ENCODE measurements at regions not wholly inside any gene's neighbourhood (a gene's known extent, or its start where the extent isn't known, plus 50 kb on each side); places are given as distances from the start of the nearest gene placed in this dataset.

- Histone ChIP-seq H4K91ac (ENCODE audit: low read depth, low read length) (no peak overlapping the region), H2BK5ac (ENCODE audit: low read depth, low read length, poor library complexity) (no peak overlapping the region), H3K79me1 (ENCODE audit: low read length) (peaks cover 8% of the 10 kb centered on the region), H3K79me2 (ENCODE audit: control insufficient read depth, insufficient read depth, low read length, poor library complexity) (no peaks in the 10 kb centered on the region), H3K18ac (ENCODE audit: low read length) (no peak overlapping the region), H2BK12ac (ENCODE audit: low read length) (no peak overlapping the region), H3K9me3 (ENCODE audit: insufficient read depth, low read depth, low read length) (no peaks in the 10 kb centered on the region), H4K12ac (ENCODE audit: low read depth, low read length) (no peak overlapping the region), H3K23ac (ENCODE audit: low read length) (no peak overlapping the region), H3K14ac (ENCODE audit: low read length) (no peak overlapping the region), H2AK5ac (ENCODE audit: low read length) (no peak overlapping the region), H3K4me2 (ENCODE audit: low read length) (no peak overlapping the region), H3K27ac (ENCODE audit: low read depth, low read length) (peak overlapping the region; percentile 21), H3K4me1 (ENCODE audit: control insufficient read depth in 1 of 2, insufficient read depth in 2 of 2, low read length in 2 of 2) (peaks cover 3 to 10% of the 10 kb centered on the region in 2 experiments), H2BK120ac (ENCODE audit: insufficient read depth, low read length, poor library complexity) (no peak overlapping the region), H3K27me3 (ENCODE audit: insufficient read depth, low read length) (no peaks in the 10 kb centered on the region), H3K4me3 (ENCODE audit: low read depth, low read length) (no peak overlapping the region), H3K4ac (ENCODE audit: low read depth, low read length) (no peak overlapping the region), H4K8ac (ENCODE audit: low read depth, low read length) (no peak overlapping the region), H2AFZ (ENCODE audit: insufficient read depth, low read length, poor library complexity) (no peak overlapping the region), H3K9ac (ENCODE audit: low read length) (no peak overlapping the region), H3K36me3 (ENCODE audit: control insufficient read depth in 1 of 2, insufficient read depth in 2 of 2, low read length in 2 of 2) (no peaks in the 10 kb centered on the region)
- WGBS (ENCODE audit: extremely low coverage, insufficient coverage, insufficient read length): no CpG with 5 or more reads among the region's 3 CpGs
- DNase-seq: peak in 1 of 2 donors; percentile 44
Measured at GRCh38 chr12:4157122-4157521, 116.4 kb upstream of the CCND2 start.

GRCh38 chr12:4156317-4156716 is 117.2 kb upstream of the CCND2 start:
- Histone ChIP-seq H3K4ac (ENCODE audit: low read depth, low read length) (no peak overlapping the region), H2AK5ac (ENCODE audit: low read length) (peak overlapping the region; percentile 5), H4K8ac (ENCODE audit: low read depth, low read length) (no peak overlapping the region), H4K12ac (ENCODE audit: low read depth, low read length) (no peak overlapping the region), H3K27ac (ENCODE audit: low read depth, low read length) (no peak overlapping the region), H3K23ac (ENCODE audit: low read length) (no peak overlapping the region), H3K9me3 (ENCODE audit: insufficient read depth, low read depth, low read length) (no peaks in the 10 kb centered on the region), H3K18ac (ENCODE audit: low read length) (no peak overlapping the region), H2BK12ac (ENCODE audit: low read length) (peak overlapping the region; percentile 23), H3K14ac (ENCODE audit: low read length) (no peak overlapping the region), H3K9ac (ENCODE audit: low read length) (no peak overlapping the region), H4K91ac (ENCODE audit: low read depth, low read length) (peak overlapping the region; percentile 32), H3K27me3 (ENCODE audit: insufficient read depth, low read length) (no peaks in the 10 kb centered on the region), H3K4me1 (ENCODE audit: control insufficient read depth in 1 of 2, insufficient read depth in 2 of 2, low read length in 2 of 2) (peaks cover 3 to 10% of the 10 kb centered on the region in 2 experiments), H3K79me1 (ENCODE audit: low read length) (peaks cover 8% of the 10 kb centered on the region), H3K36me3 (ENCODE audit: control insufficient read depth in 1 of 2, insufficient read depth in 2 of 2, low read length in 2 of 2) (no peaks in the 10 kb centered on the region), H3K79me2 (ENCODE audit: control insufficient read depth, insufficient read depth, low read length, poor library complexity) (no peaks in the 10 kb centered on the region), H3K4me2 (ENCODE audit: low read length) (no peak overlapping the region), H2BK5ac (ENCODE audit: low read depth, low read length, poor library complexity) (no peak overlapping the region), H2BK120ac (ENCODE audit: insufficient read depth, low read length, poor library complexity) (peak overlapping the region; percentile 14), H3K4me3 (ENCODE audit: low read depth, low read length) (no peak overlapping the region), H2AFZ (ENCODE audit: insufficient read depth, low read length, poor library complexity) (no peak overlapping the region)
- no CpG with 5 or more reads among the region's 2 CpGs for WGBS (ENCODE audit: extremely low coverage, insufficient coverage, insufficient read length)
- no peak for DNase-seq

- peaks cover 3 to 10% of the 10 kb centered on the region in 2 experiments for H3K4me1 ChIP-seq (ENCODE audit: control insufficient read depth in 1 of 2, insufficient read depth in 2 of 2, low read length in 2 of 2)
- H3K4me3 ChIP-seq (ENCODE audit: low read depth, low read length): no peak overlapping the region
- DNase-seq: no peak
- H3K9ac ChIP-seq (ENCODE audit: low read length): no peak overlapping the region
- no peak overlapping the region for H2BK120ac ChIP-seq (ENCODE audit: insufficient read depth, low read length, poor library complexity)
- H3K36me3 ChIP-seq (ENCODE audit: control insufficient read depth in 1 of 2, insufficient read depth in 2 of 2, low read length in 2 of 2): no peaks in the 10 kb centered on the region
- no peak overlapping the region for H4K12ac ChIP-seq (ENCODE audit: low read depth, low read length)
- no CpG with 5 or more reads among the region's 7 CpGs for WGBS (ENCODE audit: extremely low coverage, insufficient coverage, insufficient read length)
- H3K14ac ChIP-seq (ENCODE audit: low read length): no peak overlapping the region
- H3K4me2 ChIP-seq (ENCODE audit: low read length): no peak overlapping the region
- no peak overlapping the region for H4K8ac ChIP-seq (ENCODE audit: low read depth, low read length)
- H2BK12ac ChIP-seq (ENCODE audit: low read length): no peak overlapping the region
- H3K79me2 ChIP-seq (ENCODE audit: control insufficient read depth, insufficient read depth, low read length, poor library complexity): no peaks in the 10 kb centered on the region
- H4K91ac ChIP-seq (ENCODE audit: low read depth, low read length): no peak overlapping the region
- peaks cover 8% of the 10 kb centered on the region for H3K79me1 ChIP-seq (ENCODE audit: low read length)
- H3K27me3 ChIP-seq (ENCODE audit: insufficient read depth, low read length): no peaks in the 10 kb centered on the region
- H3K9me3 ChIP-seq (ENCODE audit: insufficient read depth, low read depth, low read length): no peaks in the 10 kb centered on the region
- no peak overlapping the region for H3K27ac ChIP-seq (ENCODE audit: low read depth, low read length)
- no peak overlapping the region for H3K23ac ChIP-seq (ENCODE audit: low read length)
- H3K4ac ChIP-seq (ENCODE audit: low read depth, low read length): no peak overlapping the region
- H3K18ac ChIP-seq (ENCODE audit: low read length): no peak overlapping the region
- no peak overlapping the region for H2AK5ac ChIP-seq (ENCODE audit: low read length)
- no peak overlapping the region for H2AFZ ChIP-seq (ENCODE audit: insufficient read depth, low read length, poor library complexity)
- no peak overlapping the region for H2BK5ac ChIP-seq (ENCODE audit: low read depth, low read length, poor library complexity)
Measured at GRCh38 chr12:4154672-4155225, 118.8 kb upstream of the CCND2 start.

- H2BK12ac ChIP-seq (ENCODE audit: low read length): no peak overlapping the region
- H3K27me3 ChIP-seq (ENCODE audit: insufficient read depth, low read length): no peaks in the 10 kb centered on the region
- H3K4me1 ChIP-seq (ENCODE audit: control insufficient read depth in 1 of 2, insufficient read depth in 2 of 2, low read length in 2 of 2): peaks cover 3 to 10% of the 10 kb centered on the region in 2 experiments
- no peak overlapping the region for H3K4me3 ChIP-seq (ENCODE audit: low read depth, low read length)
- H3K27ac ChIP-seq (ENCODE audit: low read depth, low read length): no peak overlapping the region
- H4K12ac ChIP-seq (ENCODE audit: low read depth, low read length): no peak overlapping the region
- H2AFZ ChIP-seq (ENCODE audit: insufficient read depth, low read length, poor library complexity): no peak overlapping the region
- no peak overlapping the region for H3K4me2 ChIP-seq (ENCODE audit: low read length)
- no peak overlapping the region for H3K23ac ChIP-seq (ENCODE audit: low read length)
- no peak overlapping the region for H3K18ac ChIP-seq (ENCODE audit: low read length)
- H3K79me2 ChIP-seq (ENCODE audit: control insufficient read depth, insufficient read depth, low read length, poor library complexity): no peaks in the 10 kb centered on the region
- peak in 1 of 2 donors; percentile 6 for DNase-seq
- no peak overlapping the region for H3K9ac ChIP-seq (ENCODE audit: low read length)
- H3K9me3 ChIP-seq (ENCODE audit: insufficient read depth, low read depth, low read length): no peaks in the 10 kb centered on the region
- H4K91ac ChIP-seq (ENCODE audit: low read depth, low read length): no peak overlapping the region
- no peaks in the 10 kb centered on the region for H3K36me3 ChIP-seq (ENCODE audit: control insufficient read depth in 1 of 2, insufficient read depth in 2 of 2, low read length in 2 of 2)
- no peak overlapping the region for H3K4ac ChIP-seq (ENCODE audit: low read depth, low read length)
- no peak overlapping the region for H4K8ac ChIP-seq (ENCODE audit: low read depth, low read length)
- peaks cover 8% of the 10 kb centered on the region for H3K79me1 ChIP-seq (ENCODE audit: low read length)
- no CpG with 5 or more reads among the region's 3 CpGs for WGBS (ENCODE audit: extremely low coverage, insufficient coverage, insufficient read length)
- H2BK120ac ChIP-seq (ENCODE audit: insufficient read depth, low read length, poor library complexity): no peak overlapping the region
- H3K14ac ChIP-seq (ENCODE audit: low read length): no peak overlapping the region
- H2BK5ac ChIP-seq (ENCODE audit: low read depth, low read length, poor library complexity): no peak overlapping the region
- no peak overlapping the region for H2AK5ac ChIP-seq (ENCODE audit: low read length)
Measured at GRCh38 chr12:4153343-4153892, 120.1 kb upstream of the CCND2 start.
